Left renal pelvis (tissue), 4 donors: ENCODE measurements at regions not wholly inside any gene's neighbourhood (a gene's known extent, or its start where the extent isn't known, plus 50 kb on each side); places are given as distances from the start of the nearest gene placed in this dataset.

Experiments used
- DNase-seq, 4 donors: peaks; one replicate each; pipeline ENCODE4 v3.0.0-alpha.2; 2013; ENCODE audit warnings: low read depth in 4 of 4, low spot score in 3 of 4

DNA sequence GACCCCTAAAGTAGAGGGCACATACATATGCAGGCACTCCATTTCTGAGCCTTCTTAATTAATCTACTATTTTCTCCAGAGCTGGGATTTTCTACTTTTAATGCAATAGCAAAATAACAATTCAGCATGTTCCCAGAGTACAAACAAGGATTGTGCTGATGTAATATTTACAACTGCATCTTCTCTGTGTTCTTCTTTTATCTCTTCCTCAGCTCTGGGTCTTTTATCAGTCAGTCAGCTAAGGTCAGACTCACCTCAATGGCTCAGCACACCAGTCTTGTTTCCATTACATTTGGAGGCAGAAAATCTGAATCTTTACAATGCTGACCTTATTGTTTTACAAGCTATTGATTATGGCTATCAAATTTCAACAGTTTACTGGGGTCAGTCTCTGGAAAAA is 323.3 kb upstream of the NR5A2 start:
- DNase-seq: no peak

DNA sequence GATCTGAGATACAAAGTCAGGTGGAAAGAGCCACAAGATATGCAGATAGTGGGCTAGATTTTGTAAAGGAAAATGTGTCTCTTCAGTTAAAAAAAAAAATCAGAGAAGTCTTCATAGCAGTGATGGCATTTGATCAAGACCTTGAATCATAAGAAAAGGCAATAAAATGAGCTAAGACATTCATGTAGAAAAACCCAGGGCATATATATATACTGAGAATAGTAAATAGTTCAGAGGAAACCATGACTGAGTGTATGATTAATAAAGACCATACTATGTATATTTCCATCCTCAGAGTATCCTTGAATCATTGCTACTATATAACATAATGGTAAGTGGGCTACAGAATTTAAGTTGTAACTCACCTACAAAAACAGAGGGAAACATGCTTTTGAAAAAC is 321.7 kb upstream of the NR5A2 start:
- DNase-seq: no peak

DNA sequence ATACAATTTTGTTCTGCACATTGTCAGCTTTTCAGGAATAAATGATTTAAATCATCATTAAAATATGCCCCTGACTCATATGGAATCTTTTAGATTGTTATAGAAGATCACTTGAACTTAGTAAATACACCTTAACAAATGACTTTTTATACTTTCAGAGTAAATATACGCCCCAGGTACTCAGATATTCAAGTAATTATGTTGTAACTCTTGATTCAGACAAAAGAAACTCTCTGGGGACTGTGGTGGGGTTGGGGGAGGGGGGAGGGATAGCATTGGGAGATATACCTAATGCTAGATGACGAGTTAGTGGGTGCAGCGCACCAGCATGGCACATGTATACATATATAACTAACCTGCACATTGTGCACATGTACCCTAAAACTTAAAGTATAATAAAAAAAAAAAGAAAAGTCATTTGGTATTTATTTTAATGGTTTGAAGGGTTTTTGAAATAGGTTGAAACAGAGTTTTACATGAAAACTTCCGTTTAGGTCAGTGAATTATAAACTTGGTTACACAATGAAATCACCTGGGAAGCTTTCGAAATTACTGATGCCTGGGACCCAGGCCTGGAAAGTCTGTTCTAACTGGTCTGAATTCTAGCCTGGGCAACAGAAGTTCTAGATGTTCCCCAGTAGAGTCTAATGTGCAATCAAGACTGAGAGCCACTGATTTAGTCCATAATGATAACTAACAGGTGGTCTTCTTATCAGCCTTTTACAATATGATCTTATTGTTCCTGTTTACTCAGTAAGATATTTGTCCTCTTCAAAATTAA is 320.5 kb upstream of the NR5A2 start:
- DNase-seq: no peak

DNA sequence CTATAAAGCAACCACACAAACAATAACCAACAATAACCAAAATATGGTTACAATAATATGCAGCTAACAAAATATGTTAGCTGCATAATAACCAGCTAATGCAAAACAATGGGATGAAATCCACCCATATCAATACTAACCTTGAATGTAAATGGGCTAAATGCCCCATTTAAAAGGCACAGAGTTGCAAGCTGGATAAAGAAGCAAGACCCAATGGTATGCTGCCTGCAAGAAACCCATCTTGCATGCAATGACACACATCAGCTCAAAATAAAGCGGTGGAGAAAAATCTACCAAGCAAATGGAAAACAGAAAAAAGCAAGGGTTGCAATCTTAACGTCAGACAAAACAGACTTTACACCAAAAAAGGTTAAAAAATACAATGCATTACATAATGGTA is 316.5 kb upstream of the NR5A2 start:
- no peak for DNase-seq

DNA sequence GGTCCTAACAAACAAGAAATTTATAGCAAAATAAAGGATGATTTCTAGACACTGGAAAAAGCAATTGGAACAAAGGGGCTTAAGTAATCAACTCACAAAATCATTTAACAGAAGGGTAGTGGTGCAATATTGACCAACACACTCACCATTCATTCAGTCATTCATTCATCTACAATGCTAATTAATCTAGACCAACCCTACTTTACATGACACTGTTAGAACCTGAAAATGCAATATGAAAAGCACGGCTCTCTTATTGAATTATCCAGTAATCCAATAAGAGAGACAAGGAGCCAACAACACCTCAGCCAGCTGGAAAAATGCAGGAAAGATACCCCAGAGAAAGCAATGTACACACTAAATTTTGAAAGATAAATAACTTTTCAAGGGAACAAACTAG is 310.8 kb upstream of the NR5A2 start:
- no peak for DNase-seq

DNA sequence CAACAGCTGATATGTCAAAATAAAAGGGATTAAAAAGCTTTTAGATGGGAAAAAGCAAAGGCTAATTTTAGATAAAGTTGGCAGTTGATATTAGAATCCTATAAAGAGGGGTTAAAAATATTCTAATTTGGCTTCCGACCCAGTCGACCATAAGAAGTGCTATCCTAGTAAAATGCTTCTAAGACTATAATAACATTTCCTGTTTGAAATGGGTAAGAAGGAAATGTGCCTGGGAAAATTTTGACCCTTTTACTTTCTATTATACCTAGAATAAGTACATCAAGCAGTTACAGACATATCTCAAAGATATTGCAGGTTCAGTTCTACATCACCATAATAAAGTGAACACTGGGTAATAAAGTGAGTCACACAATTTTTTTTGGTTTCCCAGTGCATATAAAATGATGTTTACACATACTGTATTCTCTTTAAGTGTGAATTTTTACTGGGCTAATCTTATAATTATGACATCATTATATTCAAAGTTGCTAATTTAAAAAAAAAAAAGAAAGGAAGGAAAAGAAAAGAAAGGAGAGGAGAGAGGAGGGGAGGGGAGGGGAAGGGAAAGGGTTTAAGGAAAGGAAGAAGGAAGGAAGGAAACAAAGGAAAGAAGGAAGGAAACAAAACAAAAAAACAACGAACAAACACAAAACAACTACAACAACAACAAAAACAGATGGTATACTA is 308.2 kb upstream of the NR5A2 start:
- no peak for DNase-seq

DNA sequence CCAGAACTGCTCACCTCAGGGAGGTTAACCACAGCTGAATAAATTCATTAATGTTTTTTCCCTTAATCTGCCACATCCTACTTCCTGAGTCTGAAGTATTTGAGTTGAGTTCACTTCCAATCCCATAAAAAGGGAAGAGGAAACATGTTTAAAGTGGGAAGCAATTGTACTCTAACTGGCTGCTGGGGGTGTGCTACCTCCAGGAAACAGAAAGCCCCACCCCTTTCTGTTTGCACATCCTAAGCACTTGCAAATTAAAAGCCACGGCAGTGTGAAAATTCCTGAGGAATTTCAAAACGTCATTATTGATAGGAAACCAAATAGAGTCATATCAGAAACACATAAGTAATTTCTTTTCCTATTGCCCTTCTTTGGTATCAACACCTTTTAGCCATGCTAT is 307.0 kb upstream of the NR5A2 start:
- no peak for DNase-seq

DNA sequence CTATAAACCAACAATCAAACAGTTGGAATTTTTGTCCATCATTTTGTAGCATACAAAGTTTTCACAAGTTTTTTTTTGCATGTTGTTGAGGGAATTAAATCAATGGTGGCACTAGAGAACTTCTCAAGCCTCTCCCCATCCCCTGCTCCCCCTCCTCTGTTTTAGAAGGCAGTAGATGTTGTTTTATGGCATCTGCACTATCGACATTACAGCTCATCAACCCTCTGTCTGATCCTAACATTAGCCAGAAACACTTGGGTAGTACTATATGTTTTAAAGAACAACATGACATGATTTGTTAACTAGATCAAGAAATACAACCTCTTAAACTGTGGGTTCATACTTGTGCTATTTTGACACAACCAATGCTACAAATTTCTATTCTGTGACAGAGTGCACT is 306.5 kb upstream of the NR5A2 start:
- DNase-seq: no peak

DNA sequence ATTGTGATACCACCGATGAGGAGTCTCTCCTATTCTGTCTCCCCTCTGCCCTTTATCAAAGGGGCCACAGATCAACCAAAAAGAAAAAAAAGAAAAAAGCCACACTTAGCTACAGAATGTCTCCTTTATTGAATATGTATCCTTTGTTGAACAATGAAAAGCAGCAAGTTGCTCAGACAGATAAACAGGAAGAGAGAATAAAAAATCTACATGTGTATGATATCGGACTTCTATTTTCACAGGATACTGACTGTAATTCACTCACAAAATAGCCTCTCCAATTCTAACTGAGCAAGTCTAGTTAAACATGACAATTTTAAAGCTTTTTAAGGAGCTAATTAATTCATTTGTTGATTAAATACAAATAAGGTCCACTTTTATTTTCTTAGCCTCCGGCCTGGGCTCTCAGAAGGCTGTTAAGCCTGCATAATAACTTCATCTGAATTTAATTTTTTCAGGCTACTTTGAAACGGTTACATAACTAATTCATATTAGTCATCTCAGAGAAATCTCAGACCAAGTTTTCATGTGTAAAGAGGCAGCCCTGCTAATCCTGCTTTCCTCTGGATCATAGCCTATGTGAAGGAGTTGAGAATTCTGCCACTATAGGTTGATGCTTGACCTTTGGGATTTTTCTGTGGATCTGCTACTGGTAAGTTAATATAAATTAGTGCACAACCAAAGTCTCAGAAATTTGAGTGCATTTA is 304.1 kb upstream of the NR5A2 start:
- no peak for DNase-seq

DNA sequence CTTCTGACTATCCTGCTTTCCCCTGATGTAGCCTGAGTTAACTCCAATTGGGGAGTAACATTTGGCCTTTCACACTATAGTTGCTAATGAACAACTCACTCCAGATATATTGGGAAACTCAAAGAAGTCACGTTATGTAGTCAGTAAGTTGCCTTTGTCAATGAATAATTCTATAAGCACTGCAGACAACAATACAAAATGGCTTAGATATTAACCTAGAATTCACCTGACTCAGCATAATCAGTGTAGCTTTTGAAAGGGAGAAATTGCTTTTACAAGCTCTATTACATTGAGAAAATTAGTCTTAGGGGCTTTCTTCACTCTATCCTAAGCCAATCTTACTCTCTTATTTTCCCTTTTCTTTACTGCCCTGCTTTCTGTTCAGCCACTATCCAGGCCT is 303.5 kb upstream of the NR5A2 start:
- no peak for DNase-seq

DNA sequence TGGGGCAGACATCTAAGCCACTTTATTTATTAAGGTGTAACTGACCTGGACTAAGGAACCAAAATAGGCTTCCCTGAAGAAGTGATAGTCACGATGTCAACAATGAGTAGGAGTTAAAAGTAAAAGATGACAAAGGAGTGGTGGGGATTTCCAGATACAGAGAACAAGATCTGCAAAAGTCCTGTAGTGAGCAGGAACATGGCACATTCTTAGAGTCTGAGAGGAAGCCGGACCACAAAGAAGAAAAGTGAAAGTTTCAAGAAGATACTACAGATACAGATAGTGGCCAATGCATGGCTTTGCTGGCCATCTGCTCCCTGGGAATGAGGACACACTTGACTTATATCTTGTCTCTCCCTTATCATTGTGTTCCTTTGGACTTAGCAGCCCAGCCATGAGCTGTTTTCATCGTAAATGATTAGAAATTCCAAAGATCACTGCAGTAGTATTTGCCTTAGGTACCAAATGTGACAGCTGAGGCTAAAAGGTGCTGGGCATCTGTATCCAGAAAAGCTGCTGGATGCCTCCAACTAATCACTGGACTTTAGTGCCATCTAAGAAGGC is 302.4 kb upstream of the NR5A2 start:
- no peak for DNase-seq

DNA sequence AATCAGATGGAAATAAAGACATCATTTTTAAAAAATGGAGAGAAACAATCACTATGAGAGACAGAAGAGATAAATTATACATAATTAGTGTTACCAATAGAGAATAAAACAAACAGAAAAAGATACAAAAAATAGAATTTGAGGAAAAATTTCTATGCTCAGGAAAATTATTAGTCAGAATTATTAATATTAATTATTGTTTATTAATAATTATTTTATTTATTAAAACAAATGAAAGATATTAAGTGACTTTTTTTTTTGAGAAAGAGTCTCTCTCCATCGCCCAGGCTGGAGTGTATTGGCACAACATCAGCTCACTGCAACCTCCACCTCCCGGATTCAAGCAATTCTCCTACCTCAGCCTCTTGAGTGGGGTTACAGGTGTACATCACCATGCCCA is 299.8 kb upstream of the NR5A2 start:
- no peak for DNase-seq

DNA sequence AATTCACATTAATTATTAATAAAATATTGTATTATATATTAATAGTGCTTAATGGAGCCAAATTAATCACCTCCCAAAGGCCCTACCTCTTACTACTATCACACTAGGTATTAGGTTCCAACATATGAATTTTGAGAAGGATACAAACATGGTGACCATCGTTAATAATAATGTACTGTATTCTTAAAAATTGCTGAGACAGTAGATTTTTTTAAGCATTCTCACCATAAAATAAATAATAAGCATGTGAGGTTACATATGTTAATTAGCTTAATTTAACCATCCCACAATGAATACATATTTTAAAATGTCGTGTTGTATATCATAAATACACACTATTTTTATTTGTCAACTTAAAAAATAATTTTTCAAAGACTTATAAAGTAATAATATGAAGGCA is 299.2 kb upstream of the NR5A2 start:
- DNase-seq: no peak

DNA sequence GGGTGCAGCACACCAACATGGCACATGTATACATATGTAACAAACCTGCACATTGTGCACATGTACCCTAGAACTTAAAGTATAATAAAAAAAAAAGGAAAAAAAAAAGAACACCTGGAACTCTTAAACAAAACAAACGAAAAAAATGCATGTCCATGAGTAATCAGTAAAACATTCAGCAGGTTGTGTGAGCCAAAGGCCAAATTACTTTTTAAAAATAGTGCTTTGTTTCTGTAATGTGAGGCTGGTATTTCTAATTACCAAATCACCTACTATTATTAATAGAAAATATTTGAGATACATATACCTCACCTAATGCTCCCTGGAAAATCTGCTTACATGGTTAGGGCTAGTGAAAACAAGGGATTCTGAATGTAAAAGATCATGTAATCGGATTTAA is 294.4 kb upstream of the NR5A2 start:
- no peak for DNase-seq

DNA sequence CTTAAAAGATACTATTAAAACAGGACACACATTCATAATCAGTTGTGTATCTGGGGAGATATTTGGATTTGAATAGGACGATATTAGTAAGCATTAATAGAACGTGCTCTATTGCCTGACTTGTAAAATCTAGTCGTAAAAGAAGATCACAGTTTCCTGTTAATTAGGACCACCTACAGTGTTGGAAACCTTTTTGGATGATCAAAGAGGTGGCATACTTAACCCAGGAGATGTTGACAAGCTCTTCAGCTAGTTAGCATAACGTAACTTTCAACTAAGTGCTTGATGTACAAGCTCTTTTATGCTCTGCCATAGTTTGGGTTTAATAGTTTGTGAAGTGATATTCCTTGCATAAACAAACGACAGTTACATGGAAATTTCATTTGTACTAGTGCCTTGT is 293.3 kb upstream of the NR5A2 start:
- no peak for DNase-seq

DNA sequence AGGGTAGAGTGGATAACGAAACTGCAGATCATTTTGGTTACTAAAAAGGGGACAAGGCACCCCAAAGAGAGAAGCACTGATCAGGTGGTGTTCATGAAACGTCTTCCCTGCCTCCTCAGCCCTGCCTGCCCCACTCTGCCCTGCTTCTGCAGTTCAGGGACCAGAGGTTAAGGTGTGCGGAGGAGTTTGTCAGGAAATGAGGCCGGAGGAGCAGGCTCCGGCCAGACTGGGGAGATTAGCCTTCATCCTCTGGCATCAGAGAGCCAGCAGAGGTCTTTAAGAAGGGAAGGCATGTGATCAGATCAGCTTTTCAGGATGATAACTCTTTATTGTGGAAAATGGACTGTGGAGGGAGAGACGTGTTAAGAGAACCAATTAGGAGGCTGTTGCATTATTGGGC is 291.9 kb upstream of the NR5A2 start:
- DNase-seq: no peak

DNA sequence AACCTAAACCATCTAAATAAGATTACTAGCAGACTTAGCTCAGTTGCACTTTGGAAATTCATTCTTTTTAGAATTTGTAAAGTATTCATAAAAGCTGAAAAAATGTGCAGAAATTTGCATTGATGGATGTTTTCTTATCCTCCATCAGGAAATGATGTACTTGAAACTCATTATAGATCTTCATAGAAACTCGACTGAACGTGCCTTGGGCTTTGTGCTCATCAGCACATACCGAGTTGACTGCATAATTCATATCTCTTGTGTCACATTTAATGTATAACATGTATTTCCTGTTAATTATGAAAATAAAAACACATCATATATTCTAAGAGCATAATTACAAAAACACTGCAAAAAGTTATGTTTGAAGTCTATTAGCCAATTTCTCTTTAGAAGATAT is 290.9 kb upstream of the NR5A2 start:
- DNase-seq: no peak

DNA sequence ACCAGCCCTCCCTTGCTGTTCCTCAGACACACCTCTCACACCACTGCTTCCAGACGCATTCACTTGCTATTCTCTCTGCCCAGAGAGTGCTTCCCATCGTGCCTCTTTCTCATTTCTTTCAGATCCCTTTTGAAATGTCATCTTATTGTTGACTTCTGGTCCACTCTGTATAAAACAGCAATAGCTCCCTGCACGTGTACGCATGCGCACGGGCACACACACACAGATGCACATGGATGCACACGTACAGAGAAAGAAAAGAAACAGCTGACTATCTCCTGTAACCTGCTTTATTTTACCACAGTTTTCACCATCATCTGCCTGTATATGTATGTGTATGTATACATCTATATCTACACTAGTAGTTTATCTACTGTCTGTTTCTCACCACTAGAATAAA is 285.9 kb upstream of the NR5A2 start:
- no peak for DNase-seq

DNA sequence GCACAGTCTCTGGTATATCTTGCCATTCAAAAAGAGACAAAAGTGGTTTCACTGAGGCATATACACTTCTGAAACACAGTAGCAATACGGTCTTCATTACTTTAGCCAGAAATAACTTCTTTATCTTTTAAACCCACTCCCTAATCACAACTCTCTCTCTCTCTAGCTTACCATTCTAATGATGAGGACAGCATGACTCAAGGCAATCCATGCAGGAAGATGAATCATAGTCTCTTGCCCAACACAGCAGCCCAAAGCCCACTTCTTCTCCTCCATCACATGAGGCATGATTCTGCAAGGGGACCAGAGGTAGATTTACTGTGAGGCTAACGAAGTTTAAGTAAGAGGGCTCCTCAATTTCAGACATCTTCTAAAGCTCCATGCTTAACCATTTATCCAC is 285.0 kb upstream of the NR5A2 start:
- DNase-seq: no peak

DNA sequence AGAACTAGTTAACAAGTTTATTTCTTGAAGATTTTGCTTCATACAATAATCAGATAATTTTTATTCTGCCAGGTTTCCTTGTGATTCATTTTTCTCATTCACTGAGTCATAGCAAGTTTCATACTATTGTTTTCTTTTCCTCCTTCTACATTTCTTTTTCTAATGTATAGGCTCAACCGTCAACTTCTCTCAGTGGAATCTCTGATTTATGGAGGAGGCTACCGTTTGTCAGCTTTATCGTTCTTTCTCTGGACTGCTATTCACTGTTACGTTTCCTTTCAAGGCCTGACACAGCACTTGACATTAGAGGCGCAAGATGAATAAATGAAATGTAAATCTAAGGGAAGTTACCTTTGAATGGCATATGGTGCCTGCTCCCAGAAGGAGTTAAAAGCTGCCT is 284.3 kb upstream of the NR5A2 start:
- no peak for DNase-seq

DNA sequence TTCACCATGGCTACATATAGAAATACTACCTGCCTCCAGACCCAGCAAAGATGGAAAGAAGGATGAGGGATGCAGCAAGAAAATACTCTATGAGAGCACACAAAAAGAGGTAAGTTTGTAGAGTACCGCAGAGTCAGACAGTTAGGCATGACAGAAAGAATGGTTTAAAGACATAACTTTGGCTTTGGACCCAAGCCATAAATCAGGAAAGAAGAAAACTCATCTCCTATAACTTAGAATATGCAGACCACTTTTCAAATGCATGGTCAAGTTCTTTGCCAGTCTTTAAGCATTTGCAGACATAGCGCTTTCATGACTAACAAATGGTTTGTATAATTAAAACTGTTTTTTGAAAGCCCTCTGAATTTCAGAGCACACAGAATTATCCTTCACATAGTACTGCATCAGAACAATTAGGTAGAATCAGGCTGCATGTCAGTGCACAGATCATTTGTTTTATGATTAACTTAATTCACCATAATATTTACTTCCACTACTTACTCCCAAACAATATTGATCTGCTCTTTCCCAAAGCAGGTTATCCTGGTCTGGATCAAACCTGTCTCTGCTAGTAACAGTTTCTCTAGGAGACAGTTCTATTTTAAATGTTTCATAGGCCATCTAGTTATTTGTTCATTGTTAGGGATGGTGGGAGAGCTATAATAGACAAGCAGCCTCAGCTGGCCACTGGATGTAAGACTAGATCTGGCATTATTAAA is 280.7 kb upstream of the NR5A2 start:
- no peak for DNase-seq
